ENCODE measurements at regions not wholly inside any gene's neighbourhood (a gene's known extent, or its start where the extent isn't known, plus 50 kb on each side); places are given as distances from the start of the nearest gene placed in this dataset.

GRCh38 chr13:78299832-78300623 is 303.3 kb downstream of the POU4F1 start:
- no peaks in the 10 kb centered on the region for H3K9me3 ChIP-seq (replicated peaks; ENCODE audit: control insufficient read depth, insufficient read depth, low read length)
- FAIRE-seq: no peak
- H3K79me2 ChIP-seq (ENCODE audit: control insufficient read depth, insufficient read depth, low read length): no peaks in the 10 kb centered on the region
- H3K27ac ChIP-seq (ENCODE audit: insufficient read depth, low read depth, low read length): no peak overlapping the region
- ChIA-PET POLR2A (no interaction called here), CTCF (interaction anchor here (1.6 to 2.2 kb wide), 2 partner anchors 59 to 162 kb away, joined by 3 to 5 read pairs; no protein-coding TSS in a partner anchor)
- H3K4me3 ChIP-seq (replicated peaks in 1 of 3; ENCODE audit: insufficient read depth in 1 of 3, low read depth in 1 of 3, low read length in 3 of 3): no peak overlapping the region
- H3K36me3 ChIP-seq (ENCODE audit: control insufficient read depth in 2 of 2, extremely low read depth in 1 of 2, insufficient read depth in 2 of 2, low read length in 2 of 2): no peaks in the 10 kb centered on the region
- intact Hi-C loops (cut with micrococcal nuclease) (no loop called here), dilution Hi-C loops (cut with MboI; ENCODE audit: extremely low pct_ligation_motif_present, low sequenced_read_pairs) (no loop called here)
- no peaks in the 10 kb centered on the region for H3K9me1 ChIP-seq (replicated peaks; ENCODE audit: control insufficient read depth, extremely low read depth, insufficient read depth, low read length)
- no peak overlapping the region for H3K4me2 ChIP-seq (ENCODE audit: insufficient read depth, low read length)
- H4K20me1 ChIP-seq (replicated peaks; ENCODE audit: control insufficient read depth, extremely low read depth, insufficient read depth, low read length): no peaks in the 10 kb centered on the region
- no TSS peak for BruUV-seq (replicated peaks)
- H3K9ac ChIP-seq (replicated peaks; ENCODE audit: extremely low read depth, insufficient read depth, low read length): no peak overlapping the region
- DNase-seq (ENCODE audit: low read depth, low spot score): no peak
- TF ChIP-seq POLR2AphosphoS5 (IDR thresholded peaks at IDR 0.05; ENCODE audit: insufficient read depth, low read depth, low read length) (no peak), FOS (IDR thresholded peaks at IDR 0.05; ENCODE audit: borderline replicate concordance, insufficient read depth, low read length) (no peak), CTCF (IDR thresholded peaks at IDR 0.05; ENCODE audit: extremely low read depth in 1 of 2, insufficient read depth in 1 of 2, low read depth in 1 of 2, low read length in 2 of 2) (no peak), JUN (IDR thresholded peaks at IDR 0.05; ENCODE audit: borderline replicate concordance, insufficient read depth, insufficient read length, low read depth) (no peak), EZH2 (IDR thresholded peaks at IDR 0.05; ENCODE audit: borderline replicate concordance, low read depth, low read length, severe bottlenecking) (no peak), MAX (IDR thresholded peaks at IDR 0.05; ENCODE audit: insufficient read depth, insufficient read length) (no peak), POLR2A (IDR thresholded peaks at IDR 0.05; ENCODE audit: low read depth, low read length) (no peak), GATA2 (IDR thresholded peaks at IDR 0.05; ENCODE audit: insufficient read depth, insufficient read length, low read depth, low read length) (no peak), MYC (IDR thresholded peaks at IDR 0.05; ENCODE audit: low read depth, low read length) (no peak)
- H3K4me1 ChIP-seq (ENCODE audit: control insufficient read depth, extremely low read depth, insufficient read depth, low read length): no peaks in the 10 kb centered on the region
- H3K27me3 ChIP-seq (ENCODE audit: control insufficient read depth in 2 of 2, insufficient read depth in 2 of 2, low read length in 2 of 2): peaks cover 0 to 9% of the 10 kb centered on the region in 2 experiments
- no peak overlapping the region for H2AFZ ChIP-seq (ENCODE audit: low read depth, low read length)
